Activated CD4-positive, CD25-positive, alpha-beta regulatory T cell (primary cell): ENCODE measurements at regions not wholly inside any gene's neighbourhood (a gene's known extent, or its start where the extent isn't known, plus 50 kb on each side); places are given as distances from the start of the nearest gene placed in this dataset.

Experiments
- DNase-seq, 4 experiments: peaks; one replicate each; lab custom pipeline; 2025; lab: John Stamatoyannopoulos, UW

- no peak for DNase-seq
These were observed 50.6 kb upstream of the MRPS6 start for GRCh38 chr21:34022627-34023335.

GRCh38 chr21:34021726-34022125 lies 51.7 kb upstream of the MRPS6 start:
- DNase-seq = no peak

DNA sequence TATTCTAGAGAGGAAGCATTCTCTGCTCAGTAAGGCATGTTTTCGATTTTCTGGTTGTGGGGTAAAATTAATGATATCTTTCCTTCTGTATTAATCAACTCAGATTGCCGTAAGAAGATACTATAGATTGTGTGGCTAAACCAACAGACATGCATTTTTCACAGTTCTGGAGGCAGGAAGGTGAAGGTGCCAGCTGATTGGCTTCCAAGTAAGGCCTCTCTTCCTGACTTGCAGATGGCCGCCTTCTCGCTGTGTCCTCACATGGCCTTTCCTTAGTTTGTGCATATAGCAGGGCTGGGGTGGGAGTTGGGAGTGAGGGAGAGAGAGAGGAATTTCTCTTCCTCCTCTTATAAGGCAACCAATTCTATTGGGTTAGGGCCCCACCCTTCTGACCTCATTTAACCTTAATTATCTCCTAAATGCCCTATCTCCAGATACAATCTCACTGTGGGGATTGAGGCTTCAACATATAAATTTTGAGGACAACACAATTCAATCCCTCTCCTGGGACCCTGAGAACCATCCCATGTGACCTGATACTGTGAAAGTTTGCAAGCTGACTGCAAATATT lies 52.3 kb upstream of the MRPS6 start:
- no peak for DNase-seq

- no peak for DNase-seq
These were observed 53.2 kb upstream of the MRPS6 start for GRCh38 chr21:34020005-34020847.

- no peak for DNase-seq
These were observed 54.0 kb upstream of the MRPS6 start for GRCh38 chr21:34019402-34019801.

DNA sequence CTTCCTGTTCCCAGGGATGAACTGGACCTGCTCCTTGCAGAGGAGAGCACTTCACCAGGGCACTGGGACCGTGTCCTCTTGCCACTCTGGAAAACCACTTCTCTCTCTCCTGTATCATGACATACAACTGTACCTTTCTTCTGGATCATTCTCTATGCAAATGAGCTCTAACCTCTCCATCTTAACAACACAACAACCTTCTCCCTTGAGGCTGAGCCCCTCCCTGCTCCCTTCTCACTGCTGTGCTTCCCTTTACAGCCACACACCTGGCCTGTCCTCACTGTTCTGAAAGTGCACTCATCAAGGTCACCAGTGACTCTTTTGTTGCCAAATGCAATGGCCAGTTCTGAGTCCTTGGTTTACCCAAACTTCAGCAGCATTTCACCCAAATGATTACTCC lies 54.5 kb upstream of the MRPS6 start:
- DNase-seq = no peak

- no peak for DNase-seq
These were observed 55.2 kb upstream of the MRPS6 start for GRCh38 chr21:34018185-34018584.

DNA sequence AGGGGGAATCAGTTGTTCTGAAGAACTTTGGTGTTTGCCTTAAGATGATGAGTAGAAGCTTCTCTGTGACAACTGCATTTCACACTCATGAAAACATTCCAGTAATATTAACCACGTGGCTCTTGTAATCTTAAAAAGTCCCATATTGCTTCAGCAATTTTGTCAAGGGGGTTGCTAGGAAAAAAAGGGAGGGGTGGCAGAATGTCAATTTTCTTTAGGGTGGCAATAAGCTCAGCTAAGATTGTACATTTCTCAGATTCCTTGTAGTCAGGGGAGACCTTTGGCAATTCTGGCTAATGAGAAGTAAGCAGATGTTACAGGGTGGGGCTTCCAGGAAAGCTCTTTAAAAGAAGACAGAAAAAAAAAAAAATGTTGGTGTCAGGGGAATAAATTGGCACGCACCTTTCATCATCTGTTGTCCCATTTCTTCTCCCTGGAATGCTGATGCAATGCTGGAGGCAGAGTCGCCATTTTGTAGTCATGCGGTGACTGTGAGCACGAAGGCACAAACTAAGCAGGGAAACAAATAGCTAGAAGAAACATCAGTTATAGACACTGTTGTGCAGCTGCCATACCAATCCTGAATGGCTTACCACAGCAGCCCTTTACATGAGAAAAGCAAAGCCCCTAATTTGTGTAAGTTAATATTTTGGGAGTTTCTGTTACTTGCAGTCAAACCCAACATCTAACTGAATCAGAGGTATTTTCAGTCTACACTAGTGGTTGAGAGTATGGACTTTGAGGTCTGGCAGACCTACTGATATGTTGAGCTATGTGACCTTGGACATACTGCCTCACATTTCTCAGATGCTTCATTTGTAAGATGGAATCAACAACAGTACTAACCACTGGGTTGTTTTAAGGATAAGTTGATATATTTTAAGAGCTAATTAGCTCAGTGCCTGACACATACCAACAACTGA lies 56.1 kb upstream of the MRPS6 start:
- DNase-seq = no peak

GRCh38 chr21:34012640-34013039 lies 60.7 kb upstream of the MRPS6 start:
- DNase-seq = no peak

- DNase-seq = no peak
These were observed 61.7 kb upstream of the MRPS6 start for GRCh38 chr21:34011660-34012059.

DNA sequence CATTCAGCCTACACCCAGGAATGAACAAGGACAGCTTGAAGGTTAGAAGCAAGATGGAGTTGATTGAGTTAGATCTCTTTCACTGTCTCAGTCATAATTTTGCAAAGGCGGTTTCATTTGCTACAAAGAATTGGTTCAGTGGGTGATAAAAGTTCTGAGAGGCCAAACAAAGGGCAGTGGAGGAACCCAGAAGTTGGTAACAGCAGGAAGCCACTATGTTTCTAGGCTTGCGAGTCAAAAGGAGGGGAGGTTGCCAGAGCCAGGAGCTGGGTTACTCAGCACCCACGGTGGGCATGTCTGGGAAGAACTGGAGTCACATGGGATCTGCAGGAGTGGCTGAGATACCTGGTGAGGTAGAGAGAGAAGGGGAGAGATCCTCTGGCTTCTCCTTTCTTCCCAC lies 64.2 kb upstream of the MRPS6 start:
- no peak for DNase-seq

- no peak for DNase-seq
These were observed 64.8 kb upstream of the MRPS6 start for GRCh38 chr21:34008618-34009017.

GRCh38 chr21:34006611-34007168 lies 66.7 kb upstream of the MRPS6 start:
- no peak for DNase-seq

GRCh38 chr21:34004974-34005373 lies 68.4 kb upstream of the MRPS6 start:
- DNase-seq = no peak

- no peak for DNase-seq
These were observed 69.1 kb upstream of the MRPS6 start for GRCh38 chr21:34004013-34004938.

DNA sequence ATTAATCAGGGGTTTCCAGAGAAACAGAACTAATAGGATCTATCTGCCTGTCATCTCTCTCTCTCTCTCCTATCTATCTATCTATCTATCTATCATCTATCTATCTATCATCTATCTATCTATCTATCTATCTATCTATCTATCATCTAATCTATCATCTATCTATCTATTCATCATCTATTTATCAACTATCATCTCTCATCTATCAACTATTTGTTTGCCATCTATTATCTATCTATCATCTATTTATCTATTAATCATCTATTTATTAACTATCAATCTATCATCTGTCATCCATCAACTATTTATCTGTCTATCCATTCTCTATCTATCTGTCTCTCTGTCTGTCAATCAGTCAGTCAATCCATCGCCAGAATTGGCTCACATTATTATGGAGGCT lies 70.0 kb upstream of the MRPS6 start:
- DNase-seq = no peak

GRCh38 chr21:34000375-34000774 lies 73.0 kb upstream of the MRPS6 start:
- no peak for DNase-seq

GRCh38 chr21:33998809-33999208 lies 74.6 kb upstream of the MRPS6 start:
- DNase-seq = no peak

DNA sequence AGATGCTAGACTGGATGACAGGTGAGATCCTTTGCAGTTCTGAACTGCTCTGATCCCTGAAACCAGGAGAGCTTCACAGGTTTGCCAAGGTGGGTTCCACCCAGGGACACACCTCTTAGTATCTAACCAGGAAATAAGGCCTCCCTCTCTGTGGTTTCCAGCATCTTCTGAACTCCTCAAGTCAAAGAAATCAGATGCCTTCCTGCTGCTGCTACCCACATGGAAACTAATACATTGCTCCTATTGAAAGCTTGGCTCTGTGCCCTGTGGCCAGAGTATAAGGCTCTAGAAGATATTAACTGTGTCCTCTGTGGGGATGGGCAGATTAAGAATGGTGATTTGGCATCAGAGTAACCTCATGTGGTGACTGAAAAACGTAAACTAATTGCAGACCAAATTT lies 75.0 kb upstream of the MRPS6 start:
- no peak for DNase-seq

GRCh38 chr21:33997436-33997835 lies 75.9 kb upstream of the MRPS6 start:
- DNase-seq = no peak

GRCh38 chr21:33994373-33994772 lies 78.8 kb upstream of the ATP5PO start:
- no peak for DNase-seq
